ENCODE measurements at regions not wholly inside any gene's neighbourhood (a gene's known extent, or its start where the extent isn't known, plus 50 kb on each side); places are given as distances from the start of the nearest gene placed in this dataset.

GRCh38 chr17:79188048-79188447 lies 113.4 kb downstream of the ENGASE start:
- DNase-seq: peak; percentile 31

GRCh38 chr17:79187186-79187585 lies 112.6 kb downstream of the ENGASE start:
- DNase-seq: no peak

GRCh38 chr17:79186406-79186805 lies 111.8 kb downstream of the ENGASE start:
- no peak for DNase-seq

- no peak for DNase-seq
Measured at GRCh38 chr17:79185671-79186070, 111.0 kb downstream of the ENGASE start.

- no peak for DNase-seq
Measured at GRCh38 chr17:79184219-79184618, 109.6 kb downstream of the ENGASE start.

GRCh38 chr17:79183293-79184158 lies 108.9 kb downstream of the ENGASE start:
- no peak for DNase-seq

GRCh38 chr17:79183043-79183292 lies 108.3 kb downstream of the ENGASE start:
- no peak for DNase-seq

- no peak for DNase-seq
Measured at GRCh38 chr17:79182176-79183042, 107.8 kb downstream of the ENGASE start.

- no peak for DNase-seq
Measured at GRCh38 chr17:79180358-79181005, 105.9 kb downstream of the ENGASE start.

GRCh38 chr17:79179334-79179733 lies 104.7 kb downstream of the ENGASE start:
- no peak for DNase-seq

- DNase-seq: no peak
Measured at GRCh38 chr17:79177877-79178276, 103.3 kb downstream of the ENGASE start.

GRCh38 chr17:79176792-79177601 lies 102.4 kb downstream of the ENGASE start:
- DNase-seq: no peak

- DNase-seq: no peak
Measured at GRCh38 chr17:79174905-79175856, 100.6 kb downstream of the ENGASE start.

GRCh38 chr17:79174193-79174765 lies 99.7 kb downstream of the ENGASE start:
- DNase-seq: no peak

- DNase-seq: no peak
Measured at GRCh38 chr17:79171188-79171587, 96.6 kb downstream of the ENGASE start.

- no peak for DNase-seq
Measured at GRCh38 chr17:79169861-79170260, 95.2 kb downstream of the ENGASE start.

- no peak for DNase-seq
Measured at GRCh38 chr17:79169366-79169765, 94.7 kb downstream of the ENGASE start.

GRCh38 chr17:79168486-79169055 lies 93.9 kb downstream of the ENGASE start:
- DNase-seq: no peak

- no peak for DNase-seq
Measured at GRCh38 chr17:79167486-79167885, 92.9 kb downstream of the ENGASE start.

GRCh38 chr17:79165756-79166473 lies 91.3 kb downstream of the ENGASE start:
- no peak for DNase-seq

All from occipital lobe (tissue), 1 donor.